ENCODE measurements at regions not wholly inside any gene's neighbourhood (a gene's known extent, or its start where the extent isn't known, plus 50 kb on each side); places are given as distances from the start of the nearest gene placed in this dataset.

- TF ChIP-seq CTCF (IDR thresholded peaks at IDR 0.05) (no peak), POLR2A (IDR thresholded peaks at IDR 0.05) (no peak)
These were observed 107.1 kb downstream of the USP22 start for GRCh38 chr17:20935740-20936139.

All from adrenal gland (tissue), 5 donors.